Testis (tissue), 2 donors: ENCODE measurements at regions not wholly inside any gene's neighbourhood (a gene's known extent, or its start where the extent isn't known, plus 50 kb on each side); places are given as distances from the start of the nearest gene placed in this dataset.

Source experiments
- POLR2A ChIP-seq: fragments of 450-650 bp; IDR thresholded peaks from one replicate; pipeline ENCODE4 v1.6.1; 2017; ENCODE audit warnings: antibody characterized with exemption, mild to moderate bottlenecking, moderate library complexity
- TF ChIP-seq, protein P1 (sequence below), 3 experiments: fragments of 450-650 bp in 2 of 3; fragments of 200-600 bp in 1 of 3; sonication (generic) in 1 of 3; IDR thresholded peaks; one replicate each; pipeline ENCODE4 v1.5.1; 2016 to 2019; ENCODE audit warnings: antibody characterized with exemption in 3 of 3, mild to moderate bottlenecking in 2 of 3, moderate library complexity in 1 of 3

- TF ChIP-seq POLR2A, result no peak
- TF ChIP-seq, protein P1, sequence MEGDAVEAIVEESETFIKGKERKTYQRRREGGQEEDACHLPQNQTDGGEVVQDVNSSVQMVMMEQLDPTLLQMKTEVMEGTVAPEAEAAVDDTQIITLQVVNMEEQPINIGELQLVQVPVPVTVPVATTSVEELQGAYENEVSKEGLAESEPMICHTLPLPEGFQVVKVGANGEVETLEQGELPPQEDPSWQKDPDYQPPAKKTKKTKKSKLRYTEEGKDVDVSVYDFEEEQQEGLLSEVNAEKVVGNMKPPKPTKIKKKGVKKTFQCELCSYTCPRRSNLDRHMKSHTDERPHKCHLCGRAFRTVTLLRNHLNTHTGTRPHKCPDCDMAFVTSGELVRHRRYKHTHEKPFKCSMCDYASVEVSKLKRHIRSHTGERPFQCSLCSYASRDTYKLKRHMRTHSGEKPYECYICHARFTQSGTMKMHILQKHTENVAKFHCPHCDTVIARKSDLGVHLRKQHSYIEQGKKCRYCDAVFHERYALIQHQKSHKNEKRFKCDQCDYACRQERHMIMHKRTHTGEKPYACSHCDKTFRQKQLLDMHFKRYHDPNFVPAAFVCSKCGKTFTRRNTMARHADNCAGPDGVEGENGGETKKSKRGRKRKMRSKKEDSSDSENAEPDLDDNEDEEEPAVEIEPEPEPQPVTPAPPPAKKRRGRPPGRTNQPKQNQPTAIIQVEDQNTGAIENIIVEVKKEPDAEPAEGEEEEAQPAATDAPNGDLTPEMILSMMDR (IDR thresholded peaks at IDR 0.05), result no peak
These were observed 225.9 kb upstream of the CDH4 start for GRCh38 chr20:61026173-61026572.
